ENCODE measurements at regions not wholly inside any gene's neighbourhood (a gene's known extent, or its start where the extent isn't known, plus 50 kb on each side); places are given as distances from the start of the nearest gene placed in this dataset.
A peak's percentile ranks its signal among the peaks of the same experiment; 100 is the strongest.

GRCh38 chr5:125257057-125257972 is 510.9 kb upstream of the ZNF608 start:
- peak; percentile 68 for DNase-seq

DNA sequence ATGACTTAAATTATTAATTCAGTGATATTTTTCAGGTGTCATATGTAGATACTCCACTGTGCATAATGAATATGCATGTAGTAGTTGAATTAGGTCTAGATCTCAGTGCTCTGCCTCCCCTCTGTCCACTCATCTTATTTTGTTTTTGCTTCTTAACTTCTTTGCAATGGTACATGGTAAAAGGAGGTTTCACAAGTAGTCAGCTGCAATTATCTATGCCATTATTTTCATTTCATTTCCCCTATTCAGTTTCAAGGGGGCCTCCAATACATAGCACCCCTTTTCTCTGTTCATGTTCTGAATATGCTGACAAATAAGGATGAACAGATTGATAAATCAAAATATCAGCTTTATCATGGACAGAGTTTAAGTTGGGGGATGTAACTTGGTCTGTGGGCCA is 511.6 kb upstream of the ZNF608 start:
- DNase-seq = no peak

DNA sequence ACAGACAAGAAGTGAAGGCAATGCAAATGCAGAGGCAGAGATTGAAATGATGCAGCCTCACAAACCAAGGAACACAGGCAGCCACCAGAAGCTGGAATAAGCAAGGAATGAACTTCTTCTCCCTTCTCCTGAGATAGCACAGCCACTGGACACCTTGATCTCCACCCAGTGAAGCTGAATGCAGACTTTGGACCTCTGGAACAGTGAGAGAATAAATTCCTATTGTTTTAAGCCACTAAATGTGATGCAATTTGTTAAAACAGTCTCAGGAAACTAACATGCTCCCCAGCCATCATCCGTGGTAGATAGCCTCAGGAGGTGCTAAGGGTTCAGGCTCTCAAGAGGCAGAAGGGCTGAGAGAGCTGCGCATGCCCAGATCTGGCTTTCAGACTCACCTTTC is 512.2 kb upstream of the ZNF608 start:
- no peak for DNase-seq

DNA sequence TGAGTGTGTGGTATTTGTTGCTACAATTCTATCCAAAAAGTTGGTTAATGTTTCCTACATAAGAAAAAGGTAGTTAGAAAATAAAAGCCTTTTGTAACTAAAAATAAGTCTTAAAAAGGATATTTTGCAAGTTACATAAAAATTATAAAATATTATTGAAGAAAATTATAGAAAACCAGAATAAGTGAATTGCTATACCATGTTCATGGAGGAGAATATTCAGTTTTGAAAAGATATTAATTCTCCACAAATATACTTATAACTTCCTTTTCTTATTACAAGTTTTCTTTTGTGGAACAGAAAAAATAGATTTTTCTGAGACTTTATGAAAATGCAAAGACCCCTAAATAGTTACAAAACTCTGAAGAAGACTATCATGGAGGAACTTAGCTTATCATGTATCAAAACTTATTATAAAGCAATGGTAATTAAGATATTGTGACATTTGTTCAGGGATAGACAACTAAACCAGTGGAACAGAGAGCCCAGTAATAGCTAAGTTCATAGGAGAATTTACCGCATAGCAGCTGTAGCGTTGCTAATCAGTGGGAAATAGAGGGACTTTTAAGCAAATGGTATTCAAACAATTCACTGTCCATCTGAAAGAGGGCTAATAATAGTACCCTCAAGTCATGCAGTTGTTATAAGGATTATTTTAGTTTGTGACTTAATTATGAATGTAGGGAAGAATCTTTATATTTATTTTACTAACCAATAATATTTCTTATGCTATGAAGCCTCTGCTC is 515.2 kb upstream of the ZNF608 start:
- DNase-seq = no peak

GRCh38 chr5:125262782-125263181 is 516.3 kb upstream of the ZNF608 start:
- no peak for DNase-seq

- no peak for DNase-seq
Observed at GRCh38 chr5:125263356-125263755, 516.9 kb upstream of the ZNF608 start.

DNA sequence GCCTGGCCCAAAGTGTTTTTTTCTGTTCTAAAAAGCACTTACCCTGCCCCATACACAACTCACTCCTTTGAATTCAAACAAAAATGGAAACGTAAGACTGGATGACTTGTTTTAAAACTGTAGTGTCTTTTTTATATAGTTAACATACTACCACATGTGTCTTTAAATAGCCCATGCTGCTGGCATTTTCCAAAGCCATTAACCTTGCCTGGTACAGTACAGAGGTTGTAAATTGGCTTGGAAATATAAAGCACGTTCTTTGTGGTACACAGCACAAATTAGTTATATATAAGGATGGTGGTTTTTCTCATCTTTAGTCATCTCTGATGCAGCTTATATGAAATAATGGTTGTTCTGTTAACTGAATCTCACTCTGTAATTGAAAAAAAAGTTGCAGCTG is 519.7 kb upstream of the ZNF608 start:
- no peak for DNase-seq

GRCh38 chr5:125267636-125268248 is 521.3 kb upstream of the ZNF608 start:
- no peak for DNase-seq

DNA sequence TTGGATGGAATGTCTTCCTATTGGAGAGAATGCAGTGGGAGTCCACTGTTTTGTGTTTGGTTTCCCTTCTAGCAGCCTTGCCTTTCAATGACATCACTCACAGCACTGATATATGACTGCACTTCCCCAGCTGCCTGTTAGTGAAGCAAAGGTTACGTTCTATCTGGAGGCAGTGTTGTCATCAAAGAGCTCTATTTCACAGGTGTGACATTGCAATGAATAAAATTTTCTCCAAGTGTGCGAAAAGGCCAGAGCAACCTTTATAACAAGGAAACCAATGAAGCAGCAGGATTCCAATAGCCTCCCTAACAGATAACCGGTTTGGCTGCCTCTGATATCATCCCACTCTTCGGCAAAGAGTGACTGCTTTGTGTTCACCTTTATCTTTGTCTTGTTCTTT is 523.5 kb upstream of the ZNF608 start:
- no peak for DNase-seq

DNA sequence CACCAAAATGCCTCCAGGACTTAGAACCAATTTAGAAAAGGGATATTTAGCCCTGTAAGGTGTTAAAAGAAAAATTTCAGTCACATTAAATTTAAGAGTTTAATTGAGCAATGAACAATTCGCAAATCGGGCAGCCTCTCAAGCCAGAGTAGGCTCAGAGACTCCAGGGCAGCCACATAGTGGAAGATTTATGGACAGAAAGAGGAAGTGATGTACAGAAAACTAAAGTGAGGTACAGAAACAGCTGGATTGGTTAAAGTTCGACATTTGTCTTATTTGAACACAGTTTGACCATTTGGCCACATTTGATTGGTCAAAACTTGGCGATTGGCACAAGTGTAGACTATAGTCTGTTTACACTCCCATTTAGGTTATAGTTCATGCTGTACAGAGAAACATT is 525.9 kb upstream of the ZNF608 start:
- DNase-seq = no peak

- no peak for DNase-seq
Observed at GRCh38 chr5:125274211-125274610, 527.8 kb upstream of the ZNF608 start.

DNA sequence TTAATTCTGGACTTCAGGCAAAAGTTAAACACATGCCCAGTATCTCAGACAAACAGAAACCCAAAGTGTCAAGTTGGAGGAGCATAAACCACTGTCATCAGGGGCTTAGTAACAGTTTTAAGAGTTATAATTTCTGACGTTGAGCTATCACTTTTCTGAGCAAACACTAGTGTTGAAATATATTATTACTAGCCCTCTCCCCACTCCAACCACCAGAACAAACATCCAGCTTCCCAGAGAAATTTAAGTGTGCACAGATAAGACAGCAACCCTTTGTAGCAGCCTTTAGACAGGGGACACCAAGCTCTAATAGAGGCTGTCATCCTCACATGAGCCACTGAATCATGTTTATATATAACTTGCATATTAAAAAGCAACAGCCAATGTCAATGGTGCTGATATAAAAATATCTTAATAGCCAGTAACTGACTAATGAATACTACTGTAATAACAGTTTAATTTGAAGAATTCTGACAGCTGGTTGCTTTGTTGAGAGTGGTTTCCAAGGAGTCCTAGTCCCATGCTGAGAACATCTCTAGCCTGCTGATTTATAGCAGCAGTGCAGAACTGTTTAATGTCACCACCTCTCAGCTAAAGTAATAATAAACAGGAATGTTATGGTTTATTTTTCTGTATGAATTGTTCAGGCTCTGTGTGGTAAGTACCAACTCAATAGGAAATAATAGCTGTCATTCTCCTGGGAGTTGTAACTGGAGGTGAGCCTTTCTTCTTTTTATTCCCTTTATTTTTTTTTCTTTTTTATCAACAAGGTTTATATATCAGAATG is 528.7 kb upstream of the ZNF608 start:
- DNase-seq = peak; percentile 54

DNA sequence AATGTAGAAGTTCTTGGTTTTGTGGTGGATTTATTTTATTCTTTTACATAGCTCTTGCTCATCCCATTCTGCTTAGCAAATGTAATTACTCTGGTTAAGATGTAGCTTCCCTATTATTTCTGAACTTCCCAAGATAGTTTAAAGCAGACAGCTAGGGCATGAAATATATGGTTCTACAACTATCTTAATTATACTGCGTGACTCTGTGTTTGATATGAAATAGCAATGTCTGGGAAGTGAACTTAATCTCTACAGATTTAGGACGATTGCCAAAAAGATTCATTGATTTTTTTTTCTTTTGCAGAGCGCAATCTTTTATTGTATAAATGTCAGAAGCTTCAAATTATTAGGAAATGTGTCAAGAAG is 529.3 kb upstream of the ZNF608 start:
- DNase-seq = no peak

DNA sequence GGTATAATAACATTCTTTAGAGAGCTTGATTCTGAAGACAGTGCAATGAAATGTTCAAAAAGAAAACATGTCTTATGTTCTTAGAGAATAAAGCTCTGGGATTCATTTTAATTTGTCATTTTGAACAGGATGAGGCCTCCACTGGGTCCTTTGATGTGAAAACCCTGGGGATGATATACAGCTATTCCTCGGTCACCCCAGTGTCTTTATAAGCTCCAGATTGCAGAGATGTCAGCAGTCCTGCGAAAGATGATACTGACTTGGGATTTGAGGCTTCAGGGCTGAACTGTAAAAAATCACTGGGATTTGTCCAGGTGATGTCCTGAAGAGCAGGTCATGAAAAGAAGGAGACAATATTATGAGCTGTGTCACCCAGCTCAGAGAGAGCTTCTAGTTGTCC is 529.7 kb upstream of the ZNF608 start:
- no peak for DNase-seq

- DNase-seq = no peak
Observed at GRCh38 chr5:125277494-125278154, 531.2 kb upstream of the ZNF608 start.

GRCh38 chr5:125278711-125279110 is 532.3 kb upstream of the ZNF608 start:
- DNase-seq = no peak

- DNase-seq = peak; percentile 73
Observed at GRCh38 chr5:125281667-125282066, 535.2 kb upstream of the ZNF608 start.

DNA sequence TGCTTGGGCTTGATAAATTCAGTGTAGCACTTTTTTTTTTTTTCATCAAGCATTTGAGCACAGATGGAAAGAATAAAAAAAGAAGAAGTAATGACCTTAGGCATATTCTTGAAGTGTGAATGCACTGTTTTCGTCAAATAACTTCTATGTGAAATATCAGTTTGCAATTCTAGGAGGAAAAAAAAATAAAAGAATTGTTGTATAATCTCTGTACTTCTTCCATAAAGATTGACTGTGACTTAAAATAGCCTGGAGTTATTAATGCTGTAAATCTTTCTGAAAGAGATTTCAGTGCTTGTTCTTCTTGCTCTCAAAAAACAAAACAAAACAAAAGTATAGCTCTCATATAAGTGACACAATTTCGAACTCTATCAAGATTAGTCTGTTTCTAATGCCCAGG is 536.9 kb upstream of the ZNF608 start:
- no peak for DNase-seq

- no peak for DNase-seq
Observed at GRCh38 chr5:125286271-125286670, 539.8 kb upstream of the ZNF608 start.

GRCh38 chr5:125289606-125290005 is 543.2 kb upstream of the ZNF608 start:
- no peak for DNase-seq

DNA sequence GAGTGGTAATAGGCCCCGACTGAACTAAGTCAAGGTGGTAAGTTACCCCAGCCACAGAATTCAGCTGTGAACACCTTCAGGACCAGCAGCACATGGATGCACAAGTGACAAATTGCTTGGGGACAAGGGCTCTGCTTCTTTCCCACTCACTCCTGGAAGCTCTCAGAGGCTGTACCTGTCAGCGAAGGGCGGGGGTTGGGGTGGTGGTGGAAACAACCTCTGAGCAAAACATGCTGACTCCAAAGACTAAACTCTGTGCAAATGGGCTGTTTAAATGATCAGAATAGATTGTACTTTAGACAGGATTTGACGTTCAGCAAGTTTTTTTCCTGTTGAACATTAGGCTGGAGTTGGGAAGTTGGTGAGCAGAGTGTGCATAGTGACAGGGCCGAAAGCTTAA is 544.5 kb upstream of the ZNF608 start:
- no peak for DNase-seq

DNA sequence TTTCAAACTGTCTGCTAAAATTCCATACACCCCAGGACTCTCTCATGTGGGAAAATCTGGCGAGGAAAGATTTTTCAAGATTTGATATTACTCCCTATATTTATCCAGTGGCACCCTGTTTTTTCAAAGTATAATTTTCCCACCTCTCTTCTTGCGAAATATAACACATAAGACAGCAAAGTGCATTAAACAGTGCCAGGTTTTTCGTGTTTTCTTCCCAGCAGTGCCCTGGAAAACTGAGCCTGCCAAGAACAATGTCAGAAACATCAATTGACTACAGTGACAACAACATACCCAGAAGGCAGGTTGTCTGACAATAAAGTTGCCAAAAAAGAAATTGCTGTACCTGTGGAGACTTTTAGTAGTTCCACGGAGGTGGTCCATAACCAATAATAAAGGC is 545.0 kb upstream of the ZNF608 start:
- no peak for DNase-seq

Data from tongue (tissue), 1 donor.